HG03064 (cell line): ENCODE measurements at regions not wholly inside any gene's neighbourhood (a gene's known extent, or its start where the extent isn't known, plus 50 kb on each side); places are given as distances from the start of the nearest gene placed in this dataset.
A peak's percentile ranks its signal among the peaks of the same experiment; 100 is the strongest.

Experiments used
- ATAC-seq: cut with Tn5 transposase; IDR thresholded peaks from one replicate; pipeline ENCODE4 v1.9.1; 2021; ENCODE audit warnings: low read depth; ENCODE audit not compliant: unreplicated experiment

GRCh38 chrX:148354916-148355315, 145.5 kb upstream of the AFF2 start:
- no peak for ATAC-seq

GRCh38 chrX:148361641-148362040, 138.8 kb upstream of the AFF2 start:
- ATAC-seq = no peak

- ATAC-seq = no peak
Measured at GRCh38 chrX:148363471-148364235, 136.8 kb upstream of the AFF2 start.

- ATAC-seq = no peak
Measured at GRCh38 chrX:148365233-148365632, 135.2 kb upstream of the AFF2 start.

GRCh38 chrX:148371291-148371690, 129.1 kb upstream of the AFF2 start:
- no peak for ATAC-seq

- no peak for ATAC-seq
Measured at GRCh38 chrX:148372925-148373324, 127.5 kb upstream of the AFF2 start.

GRCh38 chrX:148376342-148376741, 124.1 kb upstream of the AFF2 start:
- no peak for ATAC-seq

GRCh38 chrX:148380107-148380506, 120.3 kb upstream of the AFF2 start:
- no peak for ATAC-seq

- peak; percentile 87 for ATAC-seq
Measured at GRCh38 chrX:148380650-148381561, 119.5 kb upstream of the AFF2 start.

GRCh38 chrX:148381603-148382002, 118.8 kb upstream of the AFF2 start:
- ATAC-seq = peak; percentile 40

GRCh38 chrX:148382983-148383382, 117.4 kb upstream of the AFF2 start:
- ATAC-seq = no peak

- no peak for ATAC-seq
Measured at GRCh38 chrX:148385471-148385870, 114.9 kb upstream of the AFF2 start.

- ATAC-seq = no peak
Measured at GRCh38 chrX:148389629-148390028, 110.8 kb upstream of the AFF2 start.

- ATAC-seq = no peak
Measured at GRCh38 chrX:148412006-148412405, 88.4 kb upstream of the AFF2 start.

- ATAC-seq = no peak
Measured at GRCh38 chrX:148416142-148416541, 84.3 kb upstream of the AFF2 start.

- no peak for ATAC-seq
Measured at GRCh38 chrX:148416931-148417330, 83.5 kb upstream of the AFF2 start.

GRCh38 chrX:148417934-148418333, 82.5 kb upstream of the AFF2 start:
- no peak for ATAC-seq

- no peak for ATAC-seq
Measured at GRCh38 chrX:148422526-148422925, 77.9 kb upstream of the AFF2 start.

GRCh38 chrX:148424570-148424969, 75.8 kb upstream of the AFF2 start:
- ATAC-seq = no peak

- ATAC-seq = no peak
Measured at GRCh38 chrX:148426467-148426866, 74.0 kb upstream of the AFF2 start.

- ATAC-seq = no peak
Measured at GRCh38 chrX:148441387-148441786, 59.0 kb upstream of the AFF2 start.

- no peak for ATAC-seq
Measured at GRCh38 chrX:148443216-148443615, 57.2 kb upstream of the AFF2 start.
